GM13977 (cell line): ENCODE measurements at regions not wholly inside any gene's neighbourhood (a gene's known extent, or its start where the extent isn't known, plus 50 kb on each side); places are given as distances from the start of the nearest gene placed in this dataset.
"Not testable (repeated sequence)": the region's sequence is repeated elsewhere in the genome, so short reads cannot be mapped to it uniquely, and the experiment has no call there.

ENCODE experiments used
- DNase-seq: peaks from one replicate; pipeline ENCODE4 v3.0.0; 2012; ENCODE audit warnings: low spot score
- in situ Hi-C: fragments of 300-500 bp; cut with MboI; formaldehyde crosslinking; loops from one replicate; pipeline ENCODE4 v1.12.0; 2022; ENCODE audit warnings: low sequenced_read_pairs, low pct_unique_long_range_greater_than_20kb, mixed read lengths, inconsistent platforms; ENCODE audit not compliant: unreplicated experiment
- TF ChIP-seq, protein P1 (sequence below): IDR thresholded peaks from 2 replicates; pipeline ENCODE4 v1.5.1; 2012; ENCODE audit warnings: mild to moderate bottlenecking, control low read depth; ENCODE audit not compliant: insufficient read depth; ENCODE audit errors: extremely low read depth, missing control alignments

DNA sequence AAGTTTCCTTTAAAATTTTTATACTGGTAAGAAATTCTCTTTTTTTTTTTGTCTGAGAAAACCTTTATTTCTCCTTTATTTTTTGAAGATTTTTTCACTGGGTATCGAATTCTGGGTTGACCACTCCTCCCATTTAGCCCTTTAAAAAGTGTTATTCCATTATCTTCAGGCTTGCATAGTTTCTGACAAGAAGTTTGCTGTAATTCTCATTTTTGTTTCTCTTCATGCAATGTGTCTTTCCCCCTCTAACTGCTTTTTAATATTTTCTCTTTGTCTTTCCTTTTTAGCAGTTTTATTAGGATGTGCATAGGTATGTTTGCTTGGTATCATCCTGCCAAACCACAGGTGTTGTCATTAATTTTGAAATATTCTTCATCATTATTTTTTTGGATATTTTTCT, 67.7 kb upstream of the GOT2 start:
- no peak for DNase-seq
- in situ Hi-C loops = no loop called here
- TF ChIP-seq, protein P1, sequence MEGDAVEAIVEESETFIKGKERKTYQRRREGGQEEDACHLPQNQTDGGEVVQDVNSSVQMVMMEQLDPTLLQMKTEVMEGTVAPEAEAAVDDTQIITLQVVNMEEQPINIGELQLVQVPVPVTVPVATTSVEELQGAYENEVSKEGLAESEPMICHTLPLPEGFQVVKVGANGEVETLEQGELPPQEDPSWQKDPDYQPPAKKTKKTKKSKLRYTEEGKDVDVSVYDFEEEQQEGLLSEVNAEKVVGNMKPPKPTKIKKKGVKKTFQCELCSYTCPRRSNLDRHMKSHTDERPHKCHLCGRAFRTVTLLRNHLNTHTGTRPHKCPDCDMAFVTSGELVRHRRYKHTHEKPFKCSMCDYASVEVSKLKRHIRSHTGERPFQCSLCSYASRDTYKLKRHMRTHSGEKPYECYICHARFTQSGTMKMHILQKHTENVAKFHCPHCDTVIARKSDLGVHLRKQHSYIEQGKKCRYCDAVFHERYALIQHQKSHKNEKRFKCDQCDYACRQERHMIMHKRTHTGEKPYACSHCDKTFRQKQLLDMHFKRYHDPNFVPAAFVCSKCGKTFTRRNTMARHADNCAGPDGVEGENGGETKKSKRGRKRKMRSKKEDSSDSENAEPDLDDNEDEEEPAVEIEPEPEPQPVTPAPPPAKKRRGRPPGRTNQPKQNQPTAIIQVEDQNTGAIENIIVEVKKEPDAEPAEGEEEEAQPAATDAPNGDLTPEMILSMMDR = no peak

DNA sequence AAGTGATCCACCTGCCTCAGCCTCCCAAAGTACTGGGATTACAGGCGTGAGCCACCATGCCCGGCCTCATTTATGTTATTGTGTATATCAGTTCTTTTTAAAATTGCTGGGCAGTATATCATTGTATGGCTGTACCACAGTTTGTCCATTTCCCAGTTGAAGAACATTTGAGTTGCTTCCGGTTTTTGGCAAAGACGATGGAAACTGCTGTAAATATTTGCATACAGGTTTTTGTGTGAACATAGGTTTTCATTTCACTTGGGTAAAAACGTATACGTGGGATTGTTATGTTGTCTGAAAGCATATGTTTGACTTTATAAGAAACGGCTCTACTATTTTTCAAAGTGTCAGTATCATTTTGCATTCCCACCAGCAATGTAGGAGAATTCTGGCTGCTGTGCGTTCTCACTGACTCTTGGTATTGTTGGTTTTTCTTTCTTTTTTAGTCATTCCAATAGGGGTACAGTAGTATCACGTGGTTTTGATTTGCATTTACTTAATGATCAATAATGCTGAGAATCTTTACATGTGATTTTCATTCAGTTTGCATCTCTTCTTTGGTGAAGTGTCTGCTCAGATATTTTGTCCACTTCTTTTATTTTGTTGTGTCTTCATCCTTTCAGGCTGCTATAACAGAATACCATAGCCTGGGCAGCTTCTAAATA, 63.2 kb upstream of the GOT2 start:
- in situ Hi-C loops = no loop called here
- TF ChIP-seq, protein P1 = no peak
- no peak for DNase-seq

DNA sequence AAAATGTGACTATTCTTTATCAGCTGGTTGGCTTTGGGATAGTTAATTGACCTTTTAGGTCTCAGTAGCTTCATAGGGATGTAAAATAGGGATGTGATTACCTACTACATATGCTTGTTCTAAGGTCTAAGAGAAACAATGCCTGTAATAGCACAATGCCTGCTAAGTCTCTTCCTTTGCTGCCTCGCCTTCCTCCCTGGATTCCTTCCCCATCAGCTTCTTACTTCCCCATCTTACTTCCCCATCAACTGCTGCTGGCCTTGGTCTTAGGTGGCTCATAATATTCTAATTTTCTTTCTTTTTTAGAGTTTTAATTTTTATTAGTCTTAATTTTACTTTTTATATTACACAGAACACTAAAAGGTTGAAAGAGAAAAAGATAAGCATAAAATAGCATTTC, 59.2 kb upstream of the GOT2 start:
- in situ Hi-C loops = no loop called here
- DNase-seq = no peak
- TF ChIP-seq, protein P1 = no peak

DNA sequence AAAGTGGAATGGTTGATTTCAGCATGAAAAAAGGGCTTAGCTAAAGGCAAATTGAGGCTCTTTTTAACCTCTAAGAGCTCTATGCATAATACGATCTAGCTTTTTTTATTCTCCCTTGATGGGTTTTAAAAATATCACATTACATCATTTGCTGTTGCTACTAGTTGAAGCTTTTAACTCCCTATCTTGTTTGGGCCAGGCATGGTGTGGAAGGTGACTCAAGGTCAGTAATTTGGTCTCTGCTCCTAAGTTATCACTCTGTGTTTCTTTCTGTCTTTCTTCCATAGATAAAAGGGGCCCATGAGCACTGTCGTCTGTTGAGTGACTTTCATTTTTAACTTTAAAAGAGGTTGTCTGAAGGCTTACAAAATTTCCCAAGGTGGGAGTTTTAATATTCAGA, 58.1 kb upstream of the GOT2 start:
- TF ChIP-seq, protein P1 = no peak
- no peak for DNase-seq
- in situ Hi-C loops = no loop called here

DNA sequence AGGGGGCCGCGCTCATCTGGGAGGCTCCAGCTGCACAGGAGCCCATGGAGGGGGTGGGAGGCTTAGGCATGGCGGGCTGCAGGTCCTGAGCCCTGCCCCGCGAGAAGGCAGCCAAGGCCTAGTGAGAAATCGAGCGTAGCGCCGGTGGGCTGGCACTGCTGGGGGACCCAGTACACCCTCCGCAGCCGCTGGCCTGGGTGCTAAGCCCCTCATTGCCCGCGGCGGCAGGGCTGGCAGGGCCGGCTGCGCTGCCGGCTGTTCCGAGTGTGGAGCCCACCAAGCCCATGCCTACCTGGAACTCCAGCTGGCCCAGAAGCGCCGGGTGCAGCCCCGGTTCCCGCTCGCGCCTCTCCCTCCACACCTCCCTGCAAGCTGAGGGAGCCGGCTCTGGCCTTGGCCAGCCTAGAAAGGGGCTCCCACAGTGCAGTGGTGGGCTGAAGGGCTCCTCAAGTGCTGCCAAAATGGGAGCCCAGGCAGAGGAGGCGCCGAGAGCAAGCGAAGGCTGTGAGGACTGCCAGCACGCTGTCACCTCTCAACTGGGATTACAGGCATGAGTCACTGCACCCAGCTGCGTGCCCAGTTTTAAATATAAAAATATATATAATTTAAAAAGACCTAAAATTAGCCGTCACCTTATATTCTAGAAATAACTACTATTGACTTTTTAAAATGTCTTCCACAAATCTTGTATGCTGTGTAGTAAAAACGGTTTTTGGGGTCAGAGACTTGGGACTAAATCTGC, 56.9 kb upstream of the GOT2 start:
- in situ Hi-C loops, DNase-seq: not testable (repeated sequence)

DNA sequence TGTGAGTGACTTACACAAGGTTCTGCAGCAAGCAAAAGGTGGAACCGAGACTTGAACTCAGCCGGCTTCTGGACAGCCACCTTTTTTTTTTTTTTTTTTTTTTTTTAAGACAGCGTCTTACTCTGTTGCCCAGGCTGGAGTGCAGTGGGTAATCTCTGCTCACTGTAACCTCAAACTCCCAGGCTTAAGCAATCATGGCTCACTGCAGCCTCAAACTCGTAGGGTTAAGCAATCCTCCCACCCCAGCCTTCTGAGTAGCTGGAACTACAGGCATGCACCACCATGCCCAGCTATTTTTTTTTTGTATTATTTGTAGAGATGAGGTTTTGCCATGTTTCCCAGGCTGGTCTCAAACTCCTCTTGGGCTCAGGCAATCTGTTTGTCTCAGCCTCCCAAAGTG, 55.2 kb upstream of the GOT2 start:
- DNase-seq = no peak
- in situ Hi-C loops = no loop called here
- TF ChIP-seq, protein P1 = no peak
